Head of caudate nucleus (tissue), 42 donors: ENCODE measurements at regions not wholly inside any gene's neighbourhood (a gene's known extent, or its start where the extent isn't known, plus 50 kb on each side); places are given as distances from the start of the nearest gene placed in this dataset.
"Not testable (repeated sequence)": the region's sequence is repeated elsewhere in the genome, so short reads cannot be mapped to it uniquely, and the experiment has no call there.

Source experiments
- DNase-seq, 42 donors: peaks; one replicate each; pipeline versions ENCODE4 v3.0.0 to v3.0.0-alpha.2; 2020 to 2021; ENCODE audit warnings: mixed read lengths in 7 of 42
- intact Hi-C: fragments of 100-400 bp; cut with DNase I; formaldehyde crosslinking; loops from one replicate; pipeline ENCODE4 v1.15.0; 2022

DNA sequence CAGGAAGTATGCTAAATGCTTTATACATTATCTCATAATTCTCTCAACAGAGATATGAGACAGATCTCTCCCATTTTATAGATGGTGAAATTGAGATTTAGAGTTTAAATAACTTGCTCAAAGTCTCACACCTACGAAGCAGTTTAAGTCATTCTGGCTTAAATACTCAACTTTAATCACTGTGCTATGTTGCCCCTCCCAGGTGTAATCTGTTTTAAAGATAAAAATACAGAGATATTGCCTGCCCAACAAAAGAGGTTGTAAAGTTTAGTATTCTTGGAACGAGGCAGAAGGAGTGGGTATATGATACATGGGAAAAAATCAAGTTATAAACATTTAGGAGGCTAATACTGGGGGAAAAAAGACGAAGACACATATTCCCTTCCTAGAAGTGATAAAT lies 156.8 kb upstream of the LRIG3 start:
- intact Hi-C loops, result no loop called here
- no peak for DNase-seq

DNA sequence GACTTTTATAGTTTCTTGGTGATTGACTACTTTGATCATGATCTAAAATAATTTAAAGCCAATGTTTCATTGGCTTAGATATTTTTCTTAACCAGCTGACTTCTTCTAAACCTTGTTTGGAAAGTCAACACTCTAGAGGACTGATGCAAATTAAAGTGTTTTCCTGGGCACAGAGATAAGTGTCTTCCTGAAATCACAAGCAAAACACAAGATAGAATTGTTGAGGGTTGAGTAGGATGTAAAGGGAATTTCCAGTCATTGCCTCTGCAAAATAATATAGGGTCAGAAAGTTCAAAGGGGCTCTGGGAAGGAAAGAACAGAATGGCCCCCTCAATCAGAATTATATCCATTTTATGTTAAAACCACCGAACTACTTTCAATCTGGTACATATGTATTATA lies 156.3 kb upstream of the LRIG3 start:
- intact Hi-C loops, result no loop called here
- no peak for DNase-seq

DNA sequence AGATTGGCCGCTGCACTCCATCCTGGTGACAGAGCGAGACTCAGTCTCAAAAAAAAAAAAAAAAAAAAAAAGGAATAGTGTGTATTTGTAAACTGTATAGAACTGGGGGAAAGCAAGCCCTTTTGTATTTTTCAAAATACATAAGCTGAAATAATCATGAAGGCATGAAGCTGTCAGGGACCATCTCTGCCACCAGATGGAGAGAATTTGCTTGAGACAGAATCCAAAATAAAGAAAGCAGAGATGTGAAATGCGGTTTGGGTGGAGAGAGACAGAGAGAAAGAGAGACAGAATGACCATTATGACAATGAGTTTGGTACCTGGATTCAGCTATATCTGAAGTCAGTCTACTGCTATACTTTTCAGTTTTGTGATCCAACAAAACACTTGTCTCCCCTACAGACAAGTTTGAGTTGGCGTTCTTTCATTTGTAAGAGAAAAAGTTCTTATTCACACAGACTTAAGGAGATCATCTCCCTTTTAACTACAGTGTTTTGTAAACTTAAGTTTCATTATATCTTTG lies 155.7 kb upstream of the LRIG3 start:
- intact Hi-C loops, result no loop called here
- no peak for DNase-seq

DNA sequence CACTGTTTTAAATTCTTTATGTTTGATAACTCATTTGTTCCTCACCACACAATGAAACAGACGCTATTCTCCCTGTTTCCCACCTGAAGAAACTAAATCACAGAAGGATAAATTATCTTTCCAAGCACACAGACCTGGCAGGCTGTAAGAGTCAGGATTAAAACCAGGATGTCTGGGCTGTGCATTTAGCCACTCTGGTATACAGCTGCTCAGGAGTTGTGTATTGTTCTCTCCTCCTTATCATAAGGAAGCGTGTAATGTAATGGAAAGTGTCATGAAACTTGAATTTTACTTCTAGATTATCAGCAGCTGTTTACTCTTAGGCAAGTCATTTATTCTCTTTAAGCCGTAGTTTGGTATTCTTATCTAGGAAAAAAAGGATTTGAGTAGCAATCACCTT lies 154.8 kb upstream of the LRIG3 start:
- intact Hi-C loops, result no loop called here
- DNase-seq, result no peak

DNA sequence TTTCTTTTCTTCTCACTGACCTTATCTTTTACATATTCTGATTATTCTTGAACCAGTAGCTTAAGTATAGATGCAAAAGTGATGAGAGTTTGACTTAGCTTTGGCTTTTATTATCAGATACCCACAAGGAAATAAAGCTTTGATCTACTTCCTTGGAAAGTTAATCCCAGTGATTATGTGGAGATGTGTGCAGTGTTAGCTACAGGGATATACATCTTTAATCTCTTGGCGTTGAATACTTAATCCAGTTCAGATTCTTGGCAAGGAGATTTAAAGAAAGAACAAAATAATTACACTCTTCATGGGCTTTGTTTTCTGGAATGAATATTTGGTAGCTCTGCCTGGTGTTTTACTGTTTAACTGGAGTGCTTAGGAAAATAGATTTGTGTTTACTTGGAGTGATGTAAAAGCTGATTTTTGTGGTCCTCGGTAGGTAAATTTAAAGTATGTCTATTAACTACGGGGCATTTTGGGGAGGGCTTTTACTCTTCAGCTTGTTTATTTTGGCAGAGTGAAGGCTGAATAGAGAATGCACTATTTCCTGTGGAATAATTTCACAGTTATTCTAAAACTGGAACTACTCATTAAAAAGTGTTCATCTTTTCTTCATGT lies 150.1 kb upstream of the LRIG3 start:
- no peak for DNase-seq
- intact Hi-C loops, result no loop called here

DNA sequence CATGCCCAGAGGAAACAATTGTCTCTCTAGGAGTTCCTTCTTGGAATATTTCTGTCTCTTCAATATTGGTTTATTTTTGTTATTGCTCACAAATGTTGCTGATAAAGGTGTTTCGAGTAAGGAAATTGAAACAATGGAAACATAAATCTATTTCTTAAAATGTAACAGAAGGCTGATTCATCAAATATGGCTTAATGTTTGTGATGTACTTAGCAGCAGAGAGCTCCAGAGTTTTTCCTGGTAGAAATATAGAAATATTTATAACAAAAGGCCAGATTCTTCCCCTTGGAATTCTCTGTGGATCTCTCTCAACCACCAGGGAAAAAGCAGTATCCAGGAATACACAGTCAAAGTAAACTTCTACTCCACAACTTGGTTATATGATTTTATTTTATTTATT lies 149.2 kb upstream of the LRIG3 start:
- intact Hi-C loops, result no loop called here
- DNase-seq, result no peak

DNA sequence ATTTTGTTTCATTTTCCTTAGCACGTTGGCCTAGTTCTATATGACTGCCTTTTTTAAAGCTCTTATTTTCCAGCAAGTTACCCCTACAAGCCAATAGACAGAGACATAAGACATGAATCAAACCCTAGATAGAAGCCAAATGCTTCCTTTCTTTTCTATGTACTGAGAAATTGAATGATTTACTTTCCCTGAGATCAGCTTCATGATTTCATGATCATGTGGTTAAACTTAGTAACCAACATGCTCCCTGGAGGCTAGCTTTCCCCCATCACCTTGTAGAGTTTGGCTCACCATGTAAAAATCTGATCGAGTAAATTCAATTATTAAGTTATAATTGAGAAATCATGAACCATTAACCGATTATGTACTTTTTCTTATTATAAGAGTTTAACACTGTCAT lies 148.1 kb upstream of the LRIG3 start:
- intact Hi-C loops, result no loop called here

DNA sequence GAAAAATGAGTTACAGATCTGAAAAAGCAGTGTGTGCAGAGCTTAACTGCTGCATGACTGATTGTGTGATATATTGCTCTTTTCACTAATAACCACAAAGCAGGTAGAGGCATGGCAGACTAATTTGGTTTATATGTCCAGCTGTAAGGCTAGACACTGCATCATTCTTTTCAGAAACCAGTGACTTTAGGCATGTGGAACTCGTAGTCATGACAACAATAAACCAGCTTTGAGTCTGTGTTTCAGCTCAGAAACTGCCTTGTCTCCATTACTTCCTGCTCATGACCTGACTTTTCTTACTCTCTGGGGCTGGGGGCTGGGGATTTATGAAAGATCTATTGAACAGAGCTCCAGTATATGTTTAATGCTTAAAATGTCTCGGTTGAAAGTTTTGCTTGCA lies 146.8 kb upstream of the LRIG3 start:
- DNase-seq, result no peak
- intact Hi-C loops, result no loop called here

More for the DNA sequence above, 148.1 kb upstream of the LRIG3 start:
- DNase-seq, result no peak

DNA sequence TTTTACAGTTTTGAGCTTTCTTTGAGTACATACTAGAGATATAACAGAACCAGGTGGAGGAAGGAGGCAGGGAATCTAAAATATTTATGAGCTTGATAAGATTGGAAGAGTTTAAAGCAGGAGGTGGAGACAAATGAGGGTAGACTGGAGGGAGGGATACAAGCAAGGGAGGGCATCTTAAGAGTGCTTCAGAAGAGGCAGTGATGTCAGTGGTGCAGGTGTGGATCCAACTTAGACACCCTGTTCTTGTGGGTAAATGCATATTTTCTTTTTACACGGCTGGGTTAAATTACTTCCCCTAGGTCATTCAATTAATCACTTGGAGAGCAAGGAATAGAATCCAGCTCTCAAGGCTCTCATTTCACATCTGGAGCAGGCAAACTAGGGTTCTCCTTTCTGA lies 146.1 kb upstream of the LRIG3 start:
- no peak for DNase-seq
- intact Hi-C loops, result no loop called here

DNA sequence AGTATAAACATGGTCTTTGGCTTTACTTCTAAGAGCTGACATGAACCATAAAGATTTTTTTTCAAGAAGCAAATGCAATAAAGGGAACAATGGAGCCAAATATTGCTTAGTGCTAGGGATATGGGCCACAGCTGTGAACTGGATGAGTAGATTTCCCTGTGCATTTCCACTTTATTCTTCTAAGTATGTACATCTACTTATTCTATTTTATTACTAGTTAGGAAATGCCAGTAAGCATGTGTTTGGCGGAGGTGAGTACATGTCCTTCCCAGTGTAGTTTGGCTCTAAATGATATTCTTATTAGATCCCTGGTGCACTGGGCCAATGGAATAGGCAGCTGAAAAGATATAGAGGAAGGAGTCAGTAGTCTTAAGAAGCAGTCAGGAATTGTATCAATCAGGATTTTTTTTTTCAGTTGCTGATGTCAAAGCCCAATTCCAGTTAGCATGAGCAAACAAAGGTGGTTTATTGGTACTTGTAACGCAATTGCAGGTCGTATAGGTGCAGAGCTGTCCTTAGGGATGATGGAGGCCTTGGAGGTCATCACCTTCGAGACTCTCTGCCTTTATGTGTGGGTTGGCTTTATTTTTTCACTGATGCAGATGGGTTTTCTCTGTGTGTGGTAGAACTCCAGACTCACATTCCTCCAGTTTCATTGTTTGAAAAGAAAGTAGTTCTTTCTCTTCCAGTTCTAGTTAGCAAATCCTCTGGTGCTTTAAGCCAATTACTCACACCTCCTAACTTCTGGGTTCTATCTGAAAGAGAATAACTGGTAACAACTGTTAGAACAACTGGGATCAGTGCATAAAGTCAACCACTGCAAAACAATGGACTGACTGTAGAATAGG lies 139.0 kb upstream of the LRIG3 start:
- no peak for DNase-seq
- intact Hi-C loops, result no loop called here

DNA sequence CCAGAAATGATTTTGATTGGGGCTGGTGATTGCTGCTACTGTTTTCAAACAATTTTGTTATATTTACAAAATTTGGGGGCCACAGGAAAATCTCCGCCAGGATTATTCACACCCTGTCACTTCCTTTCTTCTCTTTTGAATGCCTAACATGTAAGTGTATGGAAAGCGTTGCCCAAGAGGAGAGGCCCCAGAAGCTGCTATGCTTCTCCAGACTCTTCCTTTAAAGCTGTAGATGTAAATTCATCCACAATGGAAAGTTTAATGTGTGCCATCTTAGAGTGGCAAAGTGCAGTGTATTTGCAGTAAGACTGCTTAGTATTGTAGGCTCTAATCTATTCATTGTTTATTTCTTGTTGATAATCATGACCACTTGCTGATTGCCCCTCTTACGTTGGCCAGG lies 136.7 kb upstream of the LRIG3 start:
- DNase-seq, result no peak
- intact Hi-C loops, result no loop called here

DNA sequence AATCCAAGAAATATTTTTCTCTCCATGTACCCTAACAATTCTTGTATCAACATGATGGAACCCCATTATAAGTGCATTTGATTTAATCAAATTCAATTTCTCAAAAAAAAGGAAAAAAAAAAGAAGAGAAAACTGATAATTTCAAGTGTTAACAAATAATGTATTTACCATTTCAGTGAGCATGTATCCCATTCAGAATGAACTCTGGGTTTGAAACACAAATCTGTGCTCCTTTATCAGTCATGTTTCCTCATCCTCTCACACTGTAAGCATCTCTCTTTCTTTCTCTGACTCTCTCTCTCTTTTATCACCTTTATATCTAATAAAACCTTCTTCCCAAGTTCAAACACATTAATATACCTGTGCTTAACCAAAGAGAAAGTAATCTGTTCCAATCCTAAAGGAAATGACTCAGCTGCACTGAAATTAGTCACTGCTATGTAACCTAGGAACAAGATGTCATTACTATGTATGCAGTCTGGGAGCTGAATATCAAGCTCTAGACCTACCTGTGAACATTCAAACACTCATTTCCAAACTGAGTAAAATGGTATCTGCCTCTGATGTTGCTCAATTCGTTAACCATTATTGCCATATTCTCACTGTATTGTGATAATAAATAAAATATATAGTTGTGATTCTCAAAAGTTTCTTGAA lies 135.0 kb upstream of the LRIG3 start:
- intact Hi-C loops, result no loop called here
- DNase-seq, result peak in 6 of 42 donors; percentile 8 to 41 (median 18)

DNA sequence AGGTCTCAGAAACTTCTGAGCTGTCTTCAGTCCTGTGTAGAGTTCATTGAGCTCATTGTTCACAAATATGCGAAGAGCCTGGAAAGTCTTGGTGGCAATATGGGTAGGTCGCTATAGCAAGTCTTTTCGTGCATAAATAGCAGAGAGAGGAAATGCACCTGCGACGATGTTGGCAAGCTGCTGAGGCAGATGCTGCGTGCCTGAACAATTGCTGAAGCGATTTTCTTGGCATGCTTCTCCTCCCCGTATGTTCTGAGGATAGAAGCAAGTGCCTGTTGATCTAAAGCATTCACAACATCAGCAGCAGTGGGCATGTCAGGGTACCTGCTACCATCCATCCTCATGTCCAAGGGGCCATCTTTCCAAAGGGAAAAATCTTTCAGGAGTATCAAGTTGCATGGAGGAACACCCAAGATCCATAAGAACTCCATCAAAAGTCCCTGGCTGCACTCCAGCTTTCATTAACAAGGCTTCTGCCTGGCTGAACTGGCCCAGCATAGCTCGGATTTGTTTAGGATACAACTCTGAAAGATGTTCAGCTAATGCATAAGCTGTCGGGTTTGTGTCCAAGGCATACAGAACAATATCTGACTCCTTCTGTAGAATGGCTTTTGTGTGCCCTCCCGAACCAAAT lies 133.1 kb upstream of the LRIG3 start:
- intact Hi-C loops, result not testable (repeated sequence)

DNA sequence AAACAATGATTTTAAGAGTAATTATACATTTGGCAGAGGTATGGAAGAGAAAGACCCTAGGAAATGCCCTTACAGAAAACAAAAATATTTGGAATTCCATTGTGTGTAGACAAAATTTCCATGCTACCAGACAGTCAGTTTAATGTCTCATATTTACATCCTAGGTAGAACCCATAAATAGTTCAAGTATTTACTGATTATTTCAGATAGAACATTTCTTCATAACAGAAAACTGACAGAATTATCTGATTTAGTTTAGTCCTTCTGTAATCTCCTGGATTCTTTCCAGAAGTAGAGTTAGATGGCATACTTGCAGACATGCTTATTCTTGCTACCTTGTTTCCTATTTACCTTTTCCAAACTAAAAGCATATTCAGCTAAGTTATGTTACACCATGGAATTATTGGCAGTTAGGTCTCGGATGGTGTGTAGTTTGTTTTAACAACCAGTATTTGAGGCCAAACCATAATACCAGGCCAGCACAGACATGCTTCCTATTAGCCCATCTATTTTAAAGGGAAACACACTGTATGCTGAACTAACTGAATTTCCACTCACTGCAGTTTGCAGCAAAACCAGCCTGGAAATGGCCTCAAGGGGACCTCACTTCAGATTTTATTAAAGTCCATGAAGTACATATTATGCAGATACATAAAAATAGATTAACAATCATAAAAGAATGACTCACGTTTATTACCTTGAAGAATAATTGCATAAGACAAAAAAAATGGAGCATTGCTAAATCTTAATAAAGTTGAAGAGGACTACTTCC lies 126.6 kb upstream of the LRIG3 start:
- no peak for DNase-seq
- intact Hi-C loops, result no loop called here

More for the DNA sequence above, 133.1 kb upstream of the LRIG3 start:
- DNase-seq, result not testable (repeated sequence)

DNA sequence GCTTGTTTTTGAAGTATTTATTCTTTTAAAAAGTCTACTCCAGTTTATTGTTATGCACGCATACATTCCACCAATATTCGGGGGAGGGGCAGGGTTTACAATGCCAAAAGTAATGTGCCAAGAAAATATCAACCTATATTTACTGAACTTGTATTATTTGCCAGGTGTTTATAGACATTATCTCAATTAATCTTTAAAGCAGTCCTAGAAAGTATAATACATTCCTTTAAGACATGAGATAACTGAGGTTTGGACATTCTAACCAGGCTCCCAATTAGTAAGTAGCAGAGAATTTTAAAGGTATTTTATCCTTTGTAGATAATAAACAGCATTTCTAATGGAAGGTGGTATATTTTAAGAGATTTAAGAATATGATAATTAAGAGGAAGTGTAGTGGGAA lies 124.5 kb upstream of the LRIG3 start:
- intact Hi-C loops, result no loop called here
- DNase-seq, result no peak

DNA sequence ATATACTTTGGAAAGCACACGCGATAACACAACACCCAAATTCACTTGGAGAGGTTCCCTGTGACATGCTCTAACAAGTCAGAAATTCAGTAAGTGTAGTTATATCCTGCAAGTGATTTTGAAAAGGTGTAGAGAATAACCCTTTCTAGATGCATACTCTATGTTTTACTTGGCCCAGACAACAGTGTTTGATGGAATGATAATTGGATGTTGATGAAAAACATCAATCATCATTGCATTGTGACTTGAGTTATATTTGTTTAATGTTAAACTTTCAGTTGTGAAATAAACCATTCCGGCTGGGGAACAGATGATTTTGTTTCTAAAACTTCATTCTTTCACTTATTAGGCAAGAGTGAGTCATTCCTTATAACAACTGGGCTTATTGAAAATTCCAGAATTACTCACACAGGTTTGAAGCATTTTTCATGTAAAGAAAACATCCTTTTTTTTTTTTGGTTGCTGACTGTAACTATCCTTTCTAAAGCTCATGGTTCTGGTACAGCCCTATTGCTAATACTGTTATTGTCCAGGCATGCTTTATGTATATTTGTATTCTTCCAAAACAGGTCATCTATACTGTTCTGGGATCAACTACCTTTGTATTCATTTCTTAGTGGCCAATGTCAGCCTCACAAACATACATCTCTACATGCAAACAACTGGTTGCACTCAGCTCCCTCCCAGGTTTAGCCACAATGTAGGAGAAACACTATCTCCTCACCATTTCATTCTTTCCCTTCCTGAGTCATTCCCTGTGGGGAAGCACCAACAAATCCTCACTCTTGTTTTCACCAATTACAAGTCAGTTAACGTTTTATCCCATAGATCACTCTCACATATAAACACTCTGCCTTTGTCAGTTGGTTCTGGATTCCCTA lies 121.2 kb upstream of the LRIG3 start:
- intact Hi-C loops, result no loop called here
- no peak for DNase-seq

DNA sequence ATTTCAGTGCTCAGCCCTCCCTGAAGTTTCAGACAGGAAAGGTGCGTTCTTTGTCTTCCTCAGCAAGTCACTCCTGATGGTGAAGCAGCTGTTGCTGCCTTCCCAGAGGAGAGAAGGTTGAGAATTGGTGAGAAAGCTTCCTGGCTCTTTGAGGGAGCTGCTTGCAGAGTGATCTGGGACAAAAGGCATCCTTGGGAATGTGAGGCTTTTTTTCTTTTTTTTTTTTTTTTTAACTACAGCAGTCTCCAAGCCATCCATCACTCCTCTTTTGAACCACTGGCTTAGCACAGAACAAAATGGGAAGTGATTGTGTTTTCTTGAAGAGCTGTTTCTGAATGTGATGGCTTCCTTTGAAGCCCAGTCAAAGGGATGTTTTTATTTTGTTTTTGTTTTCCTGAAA lies 120.4 kb upstream of the LRIG3 start:
- no peak for DNase-seq
- intact Hi-C loops, result no loop called here

DNA sequence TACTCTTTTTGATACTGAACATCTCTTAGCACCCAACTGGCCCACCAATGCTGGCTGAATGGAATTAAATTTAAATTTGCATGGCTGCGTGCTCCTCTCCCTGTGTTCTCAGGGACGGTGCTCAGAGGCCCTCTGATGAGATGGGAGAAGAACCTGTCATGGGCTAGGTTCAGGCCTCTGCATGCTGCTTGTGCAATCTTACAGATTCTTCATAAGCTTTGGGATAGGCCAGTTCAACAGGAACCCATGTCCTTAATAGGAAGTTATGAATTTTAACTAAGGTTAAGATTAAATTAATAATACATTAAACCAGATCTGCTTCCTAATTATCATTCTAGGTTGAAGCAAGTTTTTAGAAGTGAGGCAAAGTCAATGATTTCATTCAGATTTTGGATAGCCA lies 119.7 kb upstream of the LRIG3 start:
- intact Hi-C loops, result no loop called here
- no peak for DNase-seq
